ENCODE measurements at regions not wholly inside any gene's neighbourhood (a gene's known extent, or its start where the extent isn't known, plus 50 kb on each side); places are given as distances from the start of the nearest gene placed in this dataset.

DNA sequence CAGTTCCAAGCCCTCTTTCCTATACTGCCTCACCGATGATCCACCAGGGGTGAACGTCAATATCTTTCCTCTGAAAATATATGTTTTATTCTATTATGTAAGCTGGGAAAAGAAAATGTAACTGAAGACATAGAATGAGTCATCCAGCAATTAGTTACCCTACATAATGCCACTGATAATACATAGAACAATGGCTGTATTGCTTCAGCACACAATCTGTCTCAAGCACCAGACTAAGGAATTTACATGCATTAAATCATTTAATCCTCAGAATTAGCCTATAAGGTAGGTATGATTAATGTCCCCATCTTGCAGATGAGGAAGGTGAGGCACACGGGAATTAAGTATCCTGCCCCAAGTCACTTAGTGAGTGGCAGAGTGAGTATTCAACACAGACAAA, 472.8 kb downstream of the TOX3 start:
- H3K27ac ChIP-seq, result no peak overlapping the region
- TF ChIP-seq CTCF (IDR thresholded peaks at IDR 0.05) (no peak), ZFX (IDR thresholded peaks at IDR 0.05; ENCODE audit: borderline replicate concordance) (no peak)

GRCh38 chr16:52073024-52073423, 473.9 kb downstream of the TOX3 start:
- TF ChIP-seq ZFX (IDR thresholded peaks at IDR 0.05; ENCODE audit: borderline replicate concordance), result no peak
- no peak for TF ChIP-seq CTCF (IDR thresholded peaks at IDR 0.05)
- no peak overlapping the region for H3K27ac ChIP-seq

- no peak for TF ChIP-seq CTCF (IDR thresholded peaks at IDR 0.05)
- TF ChIP-seq ZFX (IDR thresholded peaks at IDR 0.05; ENCODE audit: borderline replicate concordance), result no peak
- H3K27ac ChIP-seq, result peak overlapping the region; percentile 54
Observed at GRCh38 chr16:52071101-52071500, 475.8 kb downstream of the TOX3 start.

DNA sequence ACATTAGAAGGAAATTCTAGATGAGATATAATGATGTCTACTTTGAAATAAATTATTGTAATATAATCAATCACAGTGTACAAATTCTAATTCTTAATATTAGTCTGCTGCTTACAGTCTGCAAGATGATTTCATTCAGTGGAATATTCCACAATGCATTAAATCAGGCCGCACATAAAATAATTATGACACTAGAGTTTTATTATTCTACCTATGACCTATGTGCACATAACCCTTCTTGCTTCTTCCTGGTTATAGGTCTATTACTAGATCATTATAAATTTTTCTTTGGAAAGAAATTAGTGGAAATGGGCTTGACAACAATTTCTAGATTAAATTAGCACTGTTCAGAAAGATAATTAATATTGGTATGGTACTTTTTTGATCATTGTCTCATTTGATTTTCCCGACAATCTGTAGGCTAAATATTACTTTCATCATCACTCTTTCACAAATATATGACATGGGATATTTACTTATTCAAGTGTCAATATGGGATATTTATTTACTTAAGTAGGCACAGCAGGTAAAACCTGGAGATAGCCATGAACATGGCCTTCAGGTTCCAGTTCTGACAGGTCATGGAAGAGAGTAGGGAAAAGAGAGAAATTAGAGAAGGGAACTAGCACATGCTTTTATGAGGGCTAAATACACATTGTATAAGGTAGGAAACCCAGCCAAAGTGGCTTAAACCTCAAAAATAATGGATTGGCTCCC, 476.4 kb downstream of the TOX3 start:
- H3K27ac ChIP-seq, result peak overlapping the region; percentile 54
- no peak for TF ChIP-seq ZFX (IDR thresholded peaks at IDR 0.05; ENCODE audit: borderline replicate concordance)
- no peak for TF ChIP-seq CTCF (IDR thresholded peaks at IDR 0.05)

GRCh38 chr16:52069866-52070265, 477.1 kb downstream of the TOX3 start:
- peak; percentile 57 for TF ChIP-seq CTCF (IDR thresholded peaks at IDR 0.05)
- no peak for TF ChIP-seq ZFX (IDR thresholded peaks at IDR 0.05; ENCODE audit: borderline replicate concordance)
- peak overlapping the region; percentile 54 for H3K27ac ChIP-seq

DNA sequence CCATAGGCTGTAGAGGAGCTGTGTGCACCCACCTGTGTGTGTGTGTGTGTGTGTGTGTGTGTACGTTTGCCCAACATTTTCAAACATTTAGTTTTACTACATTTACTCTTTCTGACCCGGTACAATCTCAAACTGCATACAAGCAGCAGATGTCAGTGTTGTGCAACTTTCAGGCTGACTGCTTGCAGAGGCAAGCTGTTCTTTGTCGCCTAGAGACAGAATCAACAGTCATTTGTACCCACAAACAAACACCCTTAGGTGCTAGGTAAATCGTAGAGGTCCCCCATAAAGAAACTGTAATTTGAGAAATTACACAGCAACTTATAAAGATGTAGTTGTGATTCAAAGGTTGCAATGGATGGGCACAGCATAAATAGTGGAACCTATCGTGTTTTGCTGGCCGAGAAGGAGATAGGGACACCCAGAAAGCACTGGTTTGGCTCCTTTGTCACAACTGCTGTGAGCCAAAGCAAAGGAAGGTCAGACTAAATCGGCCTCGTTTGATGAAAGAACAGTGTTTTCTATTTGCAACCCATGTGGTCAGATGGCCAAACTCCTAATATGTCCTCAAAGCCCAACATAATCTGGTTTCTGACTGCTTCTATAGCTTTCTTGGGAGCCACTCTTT, 478.4 kb downstream of the TOX3 start:
- peak overlapping the region; percentile 54 for H3K27ac ChIP-seq
- TF ChIP-seq CTCF (IDR thresholded peaks at IDR 0.05), result peak; percentile 84
- TF ChIP-seq ZFX (IDR thresholded peaks at IDR 0.05; ENCODE audit: borderline replicate concordance), result no peak

DNA sequence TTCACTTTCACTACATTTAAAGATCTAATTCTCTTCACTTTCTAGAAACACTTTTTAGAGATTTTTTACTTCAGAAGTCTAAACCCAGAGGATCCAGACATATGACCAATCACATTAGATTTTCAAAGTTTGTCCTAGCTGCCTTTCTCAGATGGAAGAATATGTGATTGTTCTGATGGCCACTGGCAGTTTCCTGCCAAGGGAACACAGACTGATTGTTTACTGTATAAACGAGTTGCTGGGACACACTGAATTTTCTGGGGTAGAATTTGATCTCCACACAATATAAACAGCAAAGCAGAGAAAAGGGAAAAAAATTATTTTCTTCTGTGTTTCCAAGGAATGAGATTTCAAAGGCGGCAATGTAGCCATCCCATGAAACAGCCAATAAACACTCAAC, 480.0 kb downstream of the TOX3 start:
- no peak for TF ChIP-seq CTCF (IDR thresholded peaks at IDR 0.05)
- no peak for TF ChIP-seq ZFX (IDR thresholded peaks at IDR 0.05; ENCODE audit: borderline replicate concordance)
- no peak overlapping the region for H3K27ac ChIP-seq
